Muscle layer of colon (tissue), 2 donors: ENCODE measurements at regions not wholly inside any gene's neighbourhood (a gene's known extent, or its start where the extent isn't known, plus 50 kb on each side); places are given as distances from the start of the nearest gene placed in this dataset.
"Not testable (repeated sequence)": the region's sequence is repeated elsewhere in the genome, so short reads cannot be mapped to it uniquely, and the experiment has no call there.

ENCODE experiments used
- H3K27ac ChIP-seq: one replicate; pipeline ENCODE4 v1.7.0; 2013; ENCODE audit warnings: low read depth, mild to moderate bottlenecking, low read length, moderate library complexity
- H3K27me3 ChIP-seq, 2 donors: one replicate each; pipeline ENCODE4 v1.7.0; 2013; ENCODE audit warnings: low read length in 2 of 2, mild to moderate bottlenecking in 2 of 2; ENCODE audit not compliant: insufficient read depth in 2 of 2, control insufficient read depth in 1 of 2
- H3K36me3 ChIP-seq: one replicate; pipeline ENCODE4 v1.7.0; 2013; ENCODE audit warnings: mild to moderate bottlenecking, low read length; ENCODE audit not compliant: insufficient read depth
- H3K4me1 ChIP-seq: one replicate; pipeline ENCODE4 v1.7.0; 2013; ENCODE audit warnings: mild to moderate bottlenecking, low read length; ENCODE audit not compliant: insufficient read depth
- H3K4me3 ChIP-seq, 2 donors: one replicate each; pipeline ENCODE4 v1.7.0; 2013; ENCODE audit warnings: low read length in 2 of 2, low read depth in 1 of 2, mild to moderate bottlenecking in 1 of 2, moderate library complexity in 1 of 2
- H3K9ac ChIP-seq: one replicate; pipeline ENCODE4 v1.7.0; 2013; ENCODE audit warnings: low read length
- H3K9me3 ChIP-seq: one replicate; pipeline ENCODE4 v1.7.0; 2013; ENCODE audit warnings: mild to moderate bottlenecking, low read length
- donor health status: abdominal sarcoma.
- donor health status: Adenocarcinoma of cecum.

GRCh38 chr2:122075381-122075780 is 319.9 kb downstream of the TSN start:
- Histone ChIP-seq H3K9ac (no peak overlapping the region), H3K4me3 (no peak overlapping the region), H3K36me3 (no peaks in the 10 kb centered on the region), H3K4me1 (no peaks in the 10 kb centered on the region), H3K27ac (no peak overlapping the region), H3K9me3 (no peaks in the 10 kb centered on the region), H3K27me3 (no peaks in the 10 kb centered on the region)

DNA sequence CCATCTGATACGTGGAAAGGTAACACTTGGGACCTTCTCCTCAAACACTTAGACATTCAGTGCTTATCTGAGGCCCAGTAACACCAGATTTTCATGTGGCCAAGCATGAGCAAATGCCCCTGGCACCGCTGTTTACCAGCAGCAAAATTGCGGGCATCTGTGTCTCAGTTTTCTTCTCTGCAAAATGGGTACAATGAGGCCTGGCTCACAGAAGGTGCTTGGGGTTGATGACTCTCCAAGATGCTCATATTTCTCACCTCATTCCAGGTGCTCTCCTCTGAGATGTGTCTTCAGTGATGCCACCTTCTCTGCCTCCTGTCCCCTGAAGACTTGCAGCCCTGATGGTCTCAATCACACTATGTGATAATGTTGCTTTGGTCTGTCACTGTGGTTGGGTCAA is 321.7 kb downstream of the TSN start:
- Histone ChIP-seq H3K9ac (no peak overlapping the region), H3K27me3 (no peaks in the 10 kb centered on the region), H3K4me1 (no peaks in the 10 kb centered on the region), H3K9me3 (no peaks in the 10 kb centered on the region), H3K27ac (no peak overlapping the region), H3K36me3 (no peaks in the 10 kb centered on the region), H3K4me3 (no peak overlapping the region)

- no peaks in the 10 kb centered on the region for H3K4me1 ChIP-seq
- H3K9me3 ChIP-seq, result no peaks in the 10 kb centered on the region
- H3K4me3 ChIP-seq, result no peak overlapping the region
- H3K36me3 ChIP-seq, result no peaks in the 10 kb centered on the region
- no peaks in the 10 kb centered on the region for H3K27me3 ChIP-seq
- H3K9ac ChIP-seq, result no peak overlapping the region
- H3K27ac ChIP-seq, result no peak overlapping the region
These were observed 322.3 kb downstream of the TSN start for GRCh38 chr2:122077771-122078170.

- Histone ChIP-seq H3K36me3 (no peaks in the 10 kb centered on the region), H3K4me1 (no peaks in the 10 kb centered on the region), H3K9ac (no peak overlapping the region), H3K4me3 (no peak overlapping the region), H3K27me3 (no peaks in the 10 kb centered on the region), H3K27ac (no peak overlapping the region), H3K9me3 (no peaks in the 10 kb centered on the region)
These were observed 323.0 kb downstream of the TSN start for GRCh38 chr2:122078451-122078850.

- Histone ChIP-seq H3K36me3 (no peaks in the 10 kb centered on the region), H3K4me1 (no peaks in the 10 kb centered on the region), H3K4me3 (no peak overlapping the region), H3K9me3 (no peaks in the 10 kb centered on the region), H3K27ac (no peak overlapping the region), H3K9ac (no peak overlapping the region), H3K27me3 (no peaks in the 10 kb centered on the region)
These were observed 324.4 kb downstream of the TSN start for GRCh38 chr2:122079844-122080243.

GRCh38 chr2:122080316-122080715 is 324.9 kb downstream of the TSN start:
- Histone ChIP-seq H3K27ac (no peak overlapping the region), H3K27me3 (no peaks in the 10 kb centered on the region), H3K4me1 (no peaks in the 10 kb centered on the region), H3K9ac (no peak overlapping the region), H3K4me3 (no peak overlapping the region), H3K36me3 (no peaks in the 10 kb centered on the region), H3K9me3 (no peaks in the 10 kb centered on the region)

GRCh38 chr2:122080871-122081270 is 325.4 kb downstream of the TSN start:
- H3K27ac ChIP-seq, result no peak overlapping the region
- no peaks in the 10 kb centered on the region for H3K36me3 ChIP-seq
- no peaks in the 10 kb centered on the region for H3K9me3 ChIP-seq
- H3K4me3 ChIP-seq, result no peak overlapping the region
- H3K9ac ChIP-seq, result no peak overlapping the region
- no peaks in the 10 kb centered on the region for H3K27me3 ChIP-seq
- H3K4me1 ChIP-seq, result no peaks in the 10 kb centered on the region

- Histone ChIP-seq H3K9me3 (no peaks in the 10 kb centered on the region), H3K4me3 (no peak overlapping the region), H3K36me3 (no peaks in the 10 kb centered on the region), H3K9ac (no peak overlapping the region), H3K4me1 (no peaks in the 10 kb centered on the region), H3K27ac (no peak overlapping the region), H3K27me3 (no peaks in the 10 kb centered on the region)
These were observed 326.3 kb downstream of the TSN start for GRCh38 chr2:122081751-122082150.

GRCh38 chr2:122083256-122084048 is 328.0 kb downstream of the TSN start:
- no peak overlapping the region for H3K4me3 ChIP-seq
- no peaks in the 10 kb centered on the region for H3K9me3 ChIP-seq
- H3K9ac ChIP-seq, result no peak overlapping the region
- no peak overlapping the region for H3K27ac ChIP-seq
- H3K4me1 ChIP-seq, result no peaks in the 10 kb centered on the region
- H3K36me3 ChIP-seq, result no peaks in the 10 kb centered on the region
- H3K27me3 ChIP-seq, result no peaks in the 10 kb centered on the region

DNA sequence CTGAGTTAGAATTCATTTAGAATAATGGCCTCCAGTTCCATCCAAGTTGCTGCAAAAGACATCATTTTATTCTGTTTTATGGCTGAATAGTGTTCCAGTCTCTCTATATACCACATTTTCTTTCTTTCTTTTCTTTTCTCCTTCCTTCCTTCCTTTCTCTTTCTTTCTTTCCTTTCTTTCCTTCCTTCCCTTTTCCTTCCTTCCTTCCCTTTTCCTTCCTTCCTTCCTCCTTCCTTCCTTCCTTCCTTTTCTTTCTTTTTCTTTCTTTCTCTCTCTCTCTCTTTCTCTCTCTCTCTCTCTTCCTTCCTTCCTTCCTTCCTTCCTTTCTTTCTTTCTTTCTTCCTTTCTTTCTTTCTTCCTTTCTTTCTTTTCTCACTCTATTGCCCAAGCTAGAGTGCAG is 330.2 kb downstream of the TSN start:
- H3K4me1 ChIP-seq, H3K9ac ChIP-seq, H3K27me3 ChIP-seq, H3K27ac ChIP-seq, H3K36me3 ChIP-seq, H3K4me3 ChIP-seq, H3K9me3 ChIP-seq: not testable (repeated sequence)

- Histone ChIP-seq H3K27me3 (no peaks in the 10 kb centered on the region), H3K4me1 (no peaks in the 10 kb centered on the region), H3K4me3 (no peak overlapping the region), H3K9ac (no peak overlapping the region), H3K27ac (no peak overlapping the region), H3K9me3 (no peaks in the 10 kb centered on the region), H3K36me3 (no peaks in the 10 kb centered on the region)
These were observed 339.1 kb downstream of the TSN start for GRCh38 chr2:122094557-122094956.

DNA sequence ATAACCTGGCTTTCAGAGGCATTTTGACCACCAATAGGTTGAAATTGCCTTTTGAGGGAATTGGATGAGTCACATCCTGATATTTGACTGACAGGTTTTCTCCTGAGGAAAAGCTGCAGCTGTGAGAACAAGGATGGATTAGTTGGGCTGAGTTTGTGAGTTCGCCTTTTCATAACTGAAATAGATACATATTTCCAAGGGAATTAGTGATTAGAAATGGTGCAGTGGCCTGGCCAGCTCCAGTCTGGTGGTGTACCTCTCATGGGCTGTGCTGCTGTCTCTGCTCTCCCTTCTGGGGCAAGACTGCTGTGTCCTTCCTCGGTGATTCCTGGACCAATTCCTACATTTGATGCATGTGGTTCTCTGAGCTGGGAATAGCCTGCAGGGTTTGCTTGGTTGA is 341.3 kb downstream of the TSN start:
- H3K4me1 ChIP-seq, result no peaks in the 10 kb centered on the region
- no peaks in the 10 kb centered on the region for H3K36me3 ChIP-seq
- H3K9me3 ChIP-seq, result no peaks in the 10 kb centered on the region
- no peak overlapping the region for H3K9ac ChIP-seq
- no peak overlapping the region for H3K27ac ChIP-seq
- H3K4me3 ChIP-seq, result no peak overlapping the region
- no peaks in the 10 kb centered on the region for H3K27me3 ChIP-seq
